Amygdala (tissue), 56 donors: ENCODE measurements at regions not wholly inside any gene's neighbourhood (a gene's known extent, or its start where the extent isn't known, plus 50 kb on each side); places are given as distances from the start of the nearest gene placed in this dataset.

Source experiments
- DNase-seq, 56 donors: peaks; one replicate each; lab custom pipeline; 2025; lab: John Stamatoyannopoulos, UW

- peak in 9 of 56 donors; percentile 3 to 33 (median 17) for DNase-seq
These were observed 54.2 kb upstream of the FHIP2A start for GRCh38 chr10:114767101-114767985.

- peak in 1 of 56 donors; percentile 33 for DNase-seq
These were observed 53.4 kb upstream of the FHIP2A start for GRCh38 chr10:114767986-114768821.

DNA sequence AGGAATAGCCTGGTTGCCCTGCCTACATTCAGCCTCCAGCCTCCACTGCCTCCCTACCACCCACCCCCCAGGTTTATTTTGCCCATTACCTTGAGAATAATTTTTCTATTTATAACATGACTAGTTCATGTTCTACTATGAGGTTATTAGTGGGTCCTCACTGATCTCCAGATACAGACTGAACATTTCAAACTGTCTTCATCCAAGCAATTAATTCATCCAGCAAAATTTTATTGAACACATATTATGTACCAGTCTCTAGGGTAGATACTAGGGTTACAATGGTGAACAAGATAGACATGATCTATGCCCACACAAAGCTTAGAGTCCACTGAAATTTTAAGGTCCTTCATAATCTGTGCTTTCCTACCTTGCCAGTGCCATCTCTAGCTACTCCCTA lies 51.6 kb upstream of the FHIP2A start:
- DNase-seq = no peak

DNA sequence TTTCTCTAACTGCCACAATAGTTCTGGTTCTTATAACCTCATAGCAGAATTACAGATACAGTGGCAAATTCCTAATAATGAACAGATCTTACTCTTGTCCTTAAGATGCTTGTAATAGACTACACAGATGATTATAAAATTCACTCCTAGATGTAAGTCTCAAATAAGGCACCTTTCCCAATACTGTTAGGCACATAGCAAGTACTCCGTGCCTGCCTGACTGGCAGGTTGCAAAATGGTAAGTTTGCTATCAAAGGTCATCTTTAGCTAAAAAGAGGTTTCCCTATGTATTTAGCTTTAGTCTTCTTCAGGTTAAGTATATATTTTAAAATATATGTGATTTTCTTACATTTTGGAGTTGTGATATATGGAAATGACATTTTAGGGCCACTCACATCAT lies 50.4 kb upstream of the FHIP2A start:
- DNase-seq = no peak

- no peak for DNase-seq
These were observed 49.8 kb upstream of the FHIP2A start for GRCh38 chr10:114771749-114772148.
